DMS153 (cell line): ENCODE measurements at regions not wholly inside any gene's neighbourhood (a gene's known extent, or its start where the extent isn't known, plus 50 kb on each side); places are given as distances from the start of the nearest gene placed in this dataset.

Source experiments
- DNase-seq: peaks from one replicate; lab custom pipeline; 2025; lab: John Stamatoyannopoulos, UW

DNA sequence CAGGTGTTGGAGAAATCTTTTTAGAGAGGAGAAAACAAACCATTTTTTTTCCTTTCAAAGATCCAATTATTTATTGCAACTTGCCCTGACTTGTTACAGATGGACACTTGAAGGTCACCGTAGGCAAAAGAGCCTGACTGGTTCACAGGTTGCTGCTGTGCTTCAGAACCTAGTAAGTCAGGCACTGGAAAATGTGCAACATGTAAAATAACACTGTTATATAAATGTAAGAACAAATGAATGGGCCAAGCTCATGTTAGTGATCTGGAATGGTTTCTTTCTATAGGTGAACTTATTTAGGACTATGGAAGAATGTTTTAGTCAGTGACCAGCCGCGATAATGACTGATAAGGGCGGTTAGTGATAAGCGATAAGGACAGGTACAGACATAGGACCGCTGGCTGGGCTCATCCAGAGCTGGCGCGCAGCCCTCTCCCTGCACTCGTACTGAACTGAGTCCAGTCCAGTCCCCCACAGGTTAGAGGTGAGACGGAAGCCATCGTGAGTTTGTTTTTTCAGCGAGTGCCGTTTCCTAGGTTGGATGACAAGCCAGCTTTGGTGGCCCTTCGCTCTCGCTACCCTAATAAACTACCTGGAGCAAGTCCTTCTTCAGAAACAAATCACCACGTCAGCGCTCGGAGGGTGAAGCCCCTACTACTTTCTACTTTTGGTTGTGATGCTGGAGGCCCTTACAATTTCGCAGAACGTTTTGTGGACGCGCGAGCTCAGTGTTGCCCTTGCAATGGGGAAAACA lies 94.4 kb upstream of the PRDM1 start:
- DNase-seq: no peak

DNA sequence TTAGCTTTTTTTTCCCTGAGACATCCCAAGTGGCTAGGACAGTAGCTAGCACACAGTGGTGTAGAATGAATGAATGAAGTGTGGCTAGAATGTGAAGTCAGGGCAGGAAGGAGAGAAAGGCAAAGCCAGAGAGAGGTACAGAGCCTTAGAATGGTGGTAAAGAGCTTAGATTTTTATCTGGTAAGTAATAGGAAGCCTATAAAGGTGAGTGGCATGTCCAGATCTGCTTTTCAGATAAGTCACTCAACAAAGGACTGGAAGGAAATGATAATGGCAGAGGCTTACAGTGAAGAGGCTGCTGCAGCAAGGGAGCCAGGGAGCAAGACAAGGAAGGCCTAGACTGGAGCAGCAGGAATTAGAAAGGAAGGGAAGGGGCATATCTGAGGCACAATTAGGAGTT lies 96.0 kb upstream of the PRDM1 start:
- DNase-seq: no peak

DNA sequence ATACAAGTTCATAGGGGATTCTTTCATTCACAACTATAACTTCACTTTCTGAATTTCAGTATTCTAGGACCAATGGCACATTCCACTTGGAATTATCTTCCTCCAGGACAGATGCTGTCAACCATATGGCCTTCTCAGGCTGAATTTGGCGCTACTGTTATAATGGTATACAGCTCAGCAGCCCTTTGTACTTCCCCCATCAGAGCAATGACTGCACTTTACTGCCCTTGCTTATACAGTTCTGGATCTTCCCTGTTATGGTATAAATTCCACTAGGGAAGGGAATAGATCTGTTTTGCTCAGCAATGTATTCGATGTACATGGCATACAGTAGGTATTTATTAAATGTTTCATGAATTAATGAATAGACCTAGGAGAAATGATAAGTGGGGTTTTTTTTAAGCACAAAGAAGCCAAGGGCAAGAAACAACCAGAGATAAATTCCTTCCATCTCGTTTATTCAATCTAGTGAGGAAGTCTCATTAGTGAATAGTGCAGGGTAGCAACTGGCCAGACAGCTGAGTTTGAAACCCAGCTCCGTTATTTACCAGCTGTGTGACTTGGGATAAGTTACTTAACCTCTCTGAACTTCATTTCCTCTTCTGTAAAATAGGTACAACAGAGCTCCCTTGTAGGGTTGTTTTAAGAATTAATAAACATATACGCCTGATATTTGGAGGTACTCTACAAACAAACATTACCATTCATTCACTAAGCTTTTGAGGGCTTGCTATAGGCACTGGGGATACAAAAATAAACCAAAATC lies 97.1 kb upstream of the PRDM1 start:
- DNase-seq: no peak

DNA sequence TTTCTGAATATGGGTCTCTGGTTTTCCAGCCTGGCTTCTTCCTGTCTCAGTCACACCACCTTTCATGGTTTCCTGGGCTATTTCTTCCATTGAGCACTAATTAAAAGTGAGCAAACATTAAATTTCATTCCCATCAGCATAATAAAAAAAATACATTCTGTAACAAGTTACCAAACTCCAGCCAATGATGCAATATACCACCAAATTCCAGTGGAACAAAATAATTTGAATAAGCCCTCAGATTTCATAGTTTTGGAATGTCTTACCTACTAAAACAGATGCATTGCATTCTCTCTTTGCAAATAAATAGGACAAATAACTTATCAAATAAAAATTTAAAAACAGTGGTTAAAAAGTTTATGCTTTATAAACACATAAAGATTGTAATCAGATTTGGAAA lies 97.8 kb upstream of the PRDM1 start:
- DNase-seq: no peak

DNA sequence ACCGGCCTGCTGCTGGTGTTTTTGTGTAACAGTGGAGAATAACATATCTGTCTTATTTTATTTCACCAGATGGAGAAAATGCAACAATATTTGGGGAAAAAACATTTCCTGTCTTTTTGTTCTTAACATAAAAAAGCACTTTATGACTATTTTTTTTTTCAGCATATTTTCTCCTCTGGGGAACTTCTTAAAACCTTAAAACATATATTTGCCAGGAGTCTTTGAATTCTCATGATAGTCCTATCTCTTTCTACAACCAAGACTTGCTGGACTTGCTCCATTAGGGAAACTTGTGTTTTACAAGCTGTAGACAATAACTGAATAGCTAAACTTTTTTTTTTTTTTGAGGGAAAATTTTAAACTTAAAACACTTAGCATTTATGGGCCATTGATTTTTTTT lies 98.6 kb upstream of the PRDM1 start:
- no peak for DNase-seq

DNA sequence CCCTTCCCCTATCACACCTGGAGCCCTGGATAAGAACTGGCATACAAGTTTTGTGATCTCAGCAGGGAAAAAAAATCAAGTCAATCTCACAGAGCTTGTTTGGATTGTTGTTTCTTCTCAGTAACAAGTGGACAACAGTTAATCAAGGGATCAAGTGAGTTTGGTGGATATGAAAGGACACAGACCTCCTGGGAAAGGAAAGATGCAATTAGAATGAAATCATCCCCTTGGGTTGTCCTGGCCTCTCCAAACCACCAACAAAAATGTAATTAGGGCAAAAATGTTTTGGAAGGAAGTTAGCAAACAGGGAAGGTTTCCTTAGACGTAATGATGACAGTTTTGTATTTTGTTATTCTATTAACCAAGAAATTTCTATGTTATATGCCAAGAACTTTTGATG lies 99.1 kb upstream of the PRDM1 start:
- no peak for DNase-seq

DNA sequence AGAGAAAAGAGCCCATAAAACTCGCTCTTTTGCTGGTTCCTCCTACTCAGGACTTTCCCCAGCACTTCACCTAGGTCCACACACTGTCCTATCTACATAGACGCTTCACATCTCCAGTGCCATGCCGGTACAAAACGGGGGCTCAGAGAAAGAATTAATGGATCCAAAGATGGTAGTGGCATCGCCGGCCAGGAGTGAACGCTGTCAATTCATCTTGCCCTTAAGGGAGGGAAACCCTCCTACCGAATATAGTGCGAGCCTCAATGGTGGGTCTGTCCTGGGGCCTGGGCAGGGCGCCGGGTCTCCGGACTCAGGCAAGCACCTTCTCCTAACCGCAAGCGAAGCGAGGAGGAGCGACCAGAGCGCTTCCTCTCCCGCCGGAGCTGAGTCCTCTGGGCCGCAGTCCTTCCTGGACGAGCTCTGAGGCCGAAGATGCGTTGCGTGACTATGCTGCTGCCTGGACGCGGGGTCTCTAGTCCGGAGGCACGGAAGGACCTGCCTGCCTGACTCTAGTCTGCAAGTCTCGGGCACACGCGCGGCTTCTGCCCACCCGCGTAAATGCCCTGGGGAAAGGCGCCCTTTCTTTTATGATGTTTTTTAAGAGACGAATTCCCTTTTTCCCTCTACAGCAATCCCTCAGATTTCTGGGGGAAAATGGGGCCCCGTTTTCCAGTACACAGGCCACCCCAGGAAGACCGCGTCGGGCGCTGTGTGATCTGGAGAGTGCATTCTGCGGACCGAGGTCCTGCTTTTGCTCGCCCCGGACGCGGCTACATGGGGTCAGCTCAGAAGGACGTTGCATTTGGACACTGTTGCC lies 100.1 kb upstream of the PRDM1 start:
- no peak for DNase-seq

DNA sequence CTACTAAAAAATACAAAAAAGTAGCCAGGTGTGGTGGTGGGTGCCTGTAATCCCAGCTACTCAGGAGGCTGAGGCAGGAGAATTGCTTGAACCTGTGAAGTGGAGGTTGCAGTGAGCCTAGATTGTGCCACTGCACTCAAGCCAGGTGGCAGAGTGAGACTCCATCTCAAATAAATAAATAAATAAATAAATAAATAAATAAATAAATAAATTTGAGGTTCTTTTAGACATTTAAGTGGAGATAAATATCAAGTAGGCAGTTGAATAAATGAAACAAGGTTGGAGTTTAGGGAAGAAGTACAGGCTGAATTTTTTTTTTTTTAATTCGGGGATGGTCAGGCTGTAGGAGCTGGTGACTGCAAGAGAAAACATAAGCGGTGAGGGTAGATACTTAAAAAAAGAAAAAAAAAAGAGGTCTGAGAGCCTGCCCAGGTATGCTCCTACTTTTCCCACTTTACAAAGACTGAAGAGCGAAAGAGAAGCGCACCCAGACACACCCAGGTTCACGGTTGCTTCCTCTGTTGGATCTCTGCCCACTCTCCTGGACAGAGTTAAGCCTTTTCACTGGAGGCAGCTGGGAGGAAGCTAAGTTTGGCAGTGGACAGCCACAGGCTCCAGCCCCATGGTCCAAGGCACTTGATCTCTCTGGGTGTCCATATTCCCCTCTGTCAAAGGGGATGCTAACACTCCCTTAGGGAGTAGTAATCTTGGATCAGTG lies 100.9 kb upstream of the PRDM1 start:
- DNase-seq: peak; percentile 7

DNA sequence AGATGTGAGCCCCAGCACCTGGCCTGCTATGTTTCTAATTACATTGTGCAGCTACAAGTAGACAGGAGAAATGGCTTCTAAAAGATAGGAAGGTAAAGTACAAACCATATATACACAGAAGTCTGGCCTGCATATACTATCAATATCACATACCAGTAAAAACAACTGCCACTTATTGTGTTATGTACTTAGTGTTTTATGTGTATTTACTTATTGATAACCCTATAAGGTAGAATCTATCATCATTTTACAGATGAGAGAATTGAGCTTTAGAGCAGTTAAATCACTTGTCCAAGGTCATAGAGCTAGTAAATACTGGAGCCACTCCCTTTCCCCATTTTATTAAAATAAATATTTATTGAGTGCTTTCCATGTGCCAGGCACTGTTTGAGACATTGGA lies 102.4 kb upstream of the PRDM1 start:
- DNase-seq: no peak

DNA sequence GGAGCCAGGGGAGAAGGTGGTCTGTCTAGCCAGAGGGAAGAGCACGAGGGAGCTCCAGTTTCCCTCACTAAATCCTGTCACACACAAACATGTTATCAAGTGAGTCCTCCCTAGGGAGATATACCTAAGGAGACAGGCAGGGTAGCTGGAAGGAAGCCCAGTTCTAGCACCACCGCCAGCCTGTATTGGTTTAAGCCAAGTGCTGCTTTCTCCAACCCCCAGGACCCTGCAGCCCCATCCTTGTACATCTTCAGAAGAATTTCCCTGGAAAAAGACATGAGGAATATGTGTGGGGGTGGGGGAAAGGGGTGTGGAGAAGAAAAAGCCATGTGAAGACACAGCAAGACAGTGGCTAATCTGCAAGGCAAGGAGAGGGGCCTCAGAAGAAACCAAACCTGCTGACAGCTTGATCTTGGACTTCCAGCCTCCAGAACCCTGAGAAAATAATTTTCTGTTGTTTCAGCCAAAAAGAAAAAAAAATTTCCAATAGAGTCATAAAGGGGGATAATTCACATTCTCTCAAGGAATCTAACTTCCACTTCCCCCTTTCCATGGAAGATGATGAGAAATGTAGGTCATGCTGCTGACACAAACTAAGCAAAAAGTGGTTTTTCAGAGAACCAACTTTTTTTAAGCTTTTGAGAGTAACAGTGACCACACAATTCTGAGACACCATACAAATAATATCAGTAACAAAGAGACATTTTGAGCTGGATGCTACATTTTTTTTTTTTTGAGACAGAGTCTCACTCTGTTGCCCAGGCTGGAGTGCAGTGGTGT lies 103.2 kb upstream of the PRDM1 start:
- DNase-seq: peak; percentile 55

DNA sequence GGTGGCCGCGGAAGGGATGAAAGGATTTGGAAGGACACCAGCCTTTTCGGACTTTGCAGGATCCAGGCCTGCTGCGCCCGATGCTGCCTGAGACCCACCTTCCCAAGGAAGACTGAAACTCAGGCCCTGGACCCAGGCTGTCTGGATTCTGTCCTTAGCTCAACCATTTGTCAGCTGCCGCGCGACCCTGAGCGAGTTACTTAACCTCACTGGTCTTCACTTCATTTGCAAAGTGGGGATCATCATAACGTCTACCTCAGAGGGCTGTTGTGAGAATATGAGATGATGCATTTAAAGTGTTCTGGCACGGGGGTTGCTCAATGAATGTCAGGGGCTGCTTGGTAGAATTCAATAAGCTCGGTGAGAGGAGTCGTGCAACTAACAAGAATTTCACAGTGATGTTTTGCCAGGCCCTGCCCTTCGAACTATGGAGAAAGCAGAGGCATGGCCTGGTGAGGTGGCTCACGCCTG lies 104.2 kb upstream of the PRDM1 start:
- DNase-seq: no peak

DNA sequence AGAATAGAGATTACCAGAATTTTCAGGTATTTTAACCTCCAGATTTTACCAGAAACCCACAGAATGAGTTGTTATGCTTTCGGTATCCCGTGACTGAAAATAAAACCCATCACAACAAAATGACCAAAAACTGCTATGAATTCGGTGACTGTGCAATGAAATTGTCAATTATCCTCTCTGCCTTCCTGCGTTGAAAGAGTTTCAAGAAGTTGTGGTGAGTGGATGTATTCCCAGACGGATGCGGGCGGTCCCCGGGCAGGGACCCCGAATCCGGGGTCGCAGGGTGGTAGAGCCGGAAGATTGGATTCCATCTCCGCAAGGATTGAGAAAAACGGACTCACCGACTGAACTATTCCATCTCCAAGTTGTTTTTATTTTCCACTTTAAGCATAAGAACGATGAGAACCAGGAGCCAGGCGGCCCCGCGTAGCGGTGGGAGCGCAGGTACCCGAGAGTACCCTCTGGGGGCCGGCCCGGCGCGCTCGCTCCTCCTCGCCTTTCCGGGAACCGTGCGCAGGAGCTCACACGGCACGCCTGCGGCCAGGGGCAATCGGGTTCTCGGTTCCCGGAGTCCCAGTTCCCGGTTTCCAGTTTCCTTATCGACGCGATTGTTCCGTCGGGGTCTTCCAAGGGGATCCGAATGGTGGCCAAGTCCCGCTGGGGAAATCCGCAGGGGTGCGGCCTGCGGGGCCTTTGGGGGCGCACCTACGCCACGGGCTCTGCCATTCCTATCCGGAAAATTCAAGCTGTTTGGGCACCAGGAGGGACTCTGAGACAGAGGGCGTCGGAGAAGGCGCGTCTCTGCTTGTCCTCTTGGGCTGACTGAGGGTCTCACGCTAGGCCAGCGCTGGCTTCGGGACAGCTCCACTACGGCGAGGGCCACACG lies 104.9 kb upstream of the PRDM1 start:
- DNase-seq: no peak

DNA sequence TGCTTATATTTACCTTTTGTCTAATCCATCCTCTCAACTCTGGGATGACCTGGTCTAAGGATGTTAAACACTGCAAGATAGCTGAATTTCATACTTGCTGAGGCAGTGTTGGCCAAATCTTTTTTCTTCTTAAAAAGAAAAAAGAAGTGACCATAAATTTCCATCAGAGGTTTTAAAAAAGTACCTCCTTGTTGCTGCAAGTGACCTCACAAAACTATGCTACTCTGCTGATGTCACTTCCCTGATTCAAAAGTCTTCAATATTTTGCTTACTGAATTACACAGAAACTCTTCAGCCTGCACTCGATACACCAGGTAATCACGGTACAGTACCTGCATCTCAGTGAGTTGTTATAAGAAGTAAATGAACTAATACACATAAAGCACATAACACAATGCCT lies 107.2 kb upstream of the PRDM1 start:
- no peak for DNase-seq

DNA sequence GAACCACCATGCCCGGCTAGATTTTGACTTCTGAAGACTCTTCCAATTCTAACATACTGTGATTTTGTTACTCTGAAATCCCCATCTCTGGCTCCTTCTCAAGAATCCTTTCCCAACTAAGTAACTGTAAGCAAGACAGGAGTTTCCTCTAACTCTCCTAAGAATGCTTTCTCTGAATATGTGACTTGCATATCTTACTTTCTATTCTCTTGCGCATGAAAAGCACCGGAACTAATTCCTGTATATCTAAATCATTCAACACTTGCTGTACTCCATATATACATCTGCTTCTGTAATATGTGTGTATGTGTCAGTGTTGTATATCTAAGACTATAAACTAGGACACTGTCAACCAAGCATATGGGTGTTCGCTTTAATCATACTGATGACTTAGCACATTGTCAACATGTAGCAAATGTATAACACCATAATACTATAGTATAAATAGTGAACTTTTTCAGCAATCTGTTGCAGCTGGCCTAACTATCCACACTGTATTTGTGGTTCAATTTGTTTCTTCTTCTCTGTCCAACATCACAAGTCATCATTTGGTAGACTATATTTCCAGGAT lies 108.1 kb upstream of the PRDM1 start:
- DNase-seq: no peak

DNA sequence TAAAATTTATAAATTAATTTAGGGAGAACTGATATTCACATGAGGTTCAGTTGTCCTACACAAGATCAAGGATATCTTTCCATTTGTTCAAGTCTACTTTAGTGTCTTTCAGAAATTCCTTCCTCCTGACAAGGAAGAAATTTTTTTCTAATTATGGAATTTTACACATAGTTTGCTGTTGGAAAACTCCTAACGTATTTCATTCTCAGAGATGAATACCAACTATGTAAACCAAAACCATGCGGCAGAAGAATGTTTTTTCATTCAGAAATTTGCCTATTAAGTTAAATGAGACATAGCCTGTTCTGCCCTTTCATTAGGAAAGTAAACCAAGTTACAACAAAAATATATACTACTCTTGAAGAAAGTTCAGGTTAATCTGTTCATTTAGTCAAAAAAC lies 111.2 kb upstream of the PRDM1 start:
- DNase-seq: no peak

DNA sequence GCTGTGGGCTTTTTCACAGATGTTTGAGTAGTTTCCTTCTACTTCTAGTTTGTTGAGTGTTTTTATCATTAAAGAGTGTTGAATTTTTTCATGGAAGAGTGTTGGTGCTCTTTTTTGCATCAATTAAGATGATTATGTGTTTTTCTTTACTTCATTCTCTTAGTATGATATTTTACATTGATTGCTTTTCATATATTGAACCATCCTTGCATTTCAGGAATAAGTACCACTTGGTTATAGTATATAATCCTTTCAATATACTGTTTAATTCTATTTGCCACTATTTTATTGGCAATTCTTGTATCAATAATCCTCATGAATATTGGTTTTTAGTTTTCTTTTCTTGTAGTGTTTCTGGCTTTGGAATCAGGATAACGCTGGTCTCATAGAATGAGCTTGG lies 113.7 kb upstream of the PRDM1 start:
- no peak for DNase-seq

DNA sequence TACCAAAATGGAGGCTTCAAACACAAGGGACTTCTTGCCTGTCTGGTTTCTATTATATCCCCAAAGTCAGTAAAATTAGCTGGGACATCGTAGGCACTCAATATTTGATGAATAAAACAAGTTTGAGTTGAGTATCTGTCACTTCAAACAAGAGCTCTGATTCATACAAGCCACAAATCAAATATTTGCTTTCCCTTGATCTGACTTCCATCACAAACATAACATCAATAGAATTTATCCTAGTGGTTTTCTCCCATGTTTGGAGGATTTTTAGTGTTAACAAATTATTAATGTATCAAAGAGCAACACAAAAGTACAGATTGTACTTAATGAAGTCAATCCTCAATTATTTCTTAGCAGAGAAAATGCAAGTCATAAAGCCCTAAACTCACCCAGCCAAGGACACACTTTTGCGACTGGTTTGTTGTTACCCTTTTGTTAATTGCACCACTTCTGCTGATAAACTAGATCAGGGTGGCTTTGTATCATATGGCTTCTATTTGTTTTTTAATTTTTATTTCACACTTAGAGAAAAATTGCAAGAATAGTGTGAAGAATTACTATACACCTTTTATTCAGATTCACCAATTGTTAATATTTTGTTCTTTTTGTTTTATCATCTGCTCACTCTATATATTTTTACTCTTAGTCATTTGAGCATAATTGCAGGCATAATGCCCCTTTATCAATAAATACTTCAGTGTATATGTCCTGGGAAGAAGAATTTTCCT lies 117.4 kb upstream of the PRDM1 start:
- no peak for DNase-seq

DNA sequence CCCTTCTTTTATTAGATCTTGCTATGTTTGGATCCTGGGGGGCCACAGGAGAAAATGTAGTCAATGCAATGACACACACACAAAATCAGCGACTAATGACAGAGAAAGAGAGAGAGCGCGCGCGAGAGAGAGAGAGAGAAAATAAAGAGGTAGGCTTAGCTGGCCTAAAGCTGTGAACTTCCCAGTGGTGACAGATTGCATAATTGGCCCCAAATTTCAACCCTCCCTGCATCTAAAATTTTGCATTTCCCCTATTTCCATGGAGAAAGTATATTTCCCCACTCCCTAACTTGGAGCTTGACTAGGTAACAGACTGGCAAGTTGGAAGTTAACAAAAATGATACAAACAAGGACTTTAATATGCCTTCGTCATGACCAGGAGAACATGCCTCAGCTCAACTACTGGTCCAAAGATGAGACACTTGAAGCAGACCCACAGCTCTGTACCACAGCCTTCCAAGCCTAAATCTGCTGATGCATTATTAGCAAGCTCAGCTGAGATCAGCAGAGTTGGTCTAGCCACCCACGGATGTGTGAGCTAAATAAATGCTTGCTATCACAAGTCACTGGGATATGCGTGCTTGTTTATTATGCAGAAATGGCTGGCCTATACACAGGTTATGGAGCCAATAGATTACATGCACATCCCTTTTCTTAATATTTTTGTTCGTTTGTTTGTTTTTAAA lies 118.1 kb upstream of the PRDM1 start:
- no peak for DNase-seq

DNA sequence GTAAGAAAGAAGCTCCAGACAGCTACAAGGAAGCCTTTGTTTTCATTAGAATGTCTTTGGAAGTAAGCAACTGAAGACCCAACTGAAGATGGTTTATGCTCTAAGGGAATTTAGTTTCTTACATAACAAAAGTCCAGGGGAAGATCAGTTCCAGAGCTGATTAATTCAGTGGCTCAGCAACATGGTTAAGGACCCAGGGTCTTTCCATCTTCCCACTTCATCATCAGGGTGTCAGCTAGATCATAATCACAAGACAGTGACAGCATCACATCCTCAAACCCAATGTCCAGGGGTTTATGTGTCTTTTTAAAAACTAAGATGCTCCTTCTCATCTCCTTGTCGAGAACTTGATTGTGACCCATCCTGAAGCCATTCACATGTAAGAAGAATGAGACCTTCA lies 119.7 kb upstream of the PRDM1 start:
- DNase-seq: no peak
